Left renal pelvis (tissue), 4 donors: ENCODE measurements at regions not wholly inside any gene's neighbourhood (a gene's known extent, or its start where the extent isn't known, plus 50 kb on each side); places are given as distances from the start of the nearest gene placed in this dataset.
A peak's percentile ranks its signal among the peaks of the same experiment; 100 is the strongest.
"Not testable (repeated sequence)": the region's sequence is repeated elsewhere in the genome, so short reads cannot be mapped to it uniquely, and the experiment has no call there.

Experiments used
- DNase-seq, 4 donors: peaks; one replicate each; pipeline ENCODE4 v3.0.0-alpha.2; 2013; ENCODE audit warnings: low read depth in 4 of 4, low spot score in 3 of 4

GRCh38 chr20:26373066-26373465 is 676.4 kb upstream of the ZNF337 start:
- not testable (repeated sequence) for DNase-seq

DNA sequence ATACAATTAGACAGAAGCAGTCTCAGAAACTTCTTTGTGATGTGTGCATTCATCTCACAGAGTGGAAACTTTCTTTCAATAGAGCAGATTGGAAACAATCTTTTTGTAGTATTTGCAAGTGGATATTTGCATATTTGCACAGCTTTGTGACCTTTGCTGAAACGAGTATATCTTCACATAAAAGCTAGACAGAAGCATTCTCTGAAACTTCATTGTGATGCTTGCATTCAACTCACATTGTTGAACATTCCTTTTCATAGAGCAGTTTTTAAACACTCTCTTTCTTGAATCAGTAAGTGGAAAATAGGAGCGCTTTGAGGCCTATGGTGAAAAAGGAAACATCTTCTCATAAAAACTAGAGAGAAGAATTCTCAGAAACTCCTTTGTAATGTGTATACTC is 657.9 kb upstream of the ZNF337 start:
- DNase-seq, result no peak

DNA sequence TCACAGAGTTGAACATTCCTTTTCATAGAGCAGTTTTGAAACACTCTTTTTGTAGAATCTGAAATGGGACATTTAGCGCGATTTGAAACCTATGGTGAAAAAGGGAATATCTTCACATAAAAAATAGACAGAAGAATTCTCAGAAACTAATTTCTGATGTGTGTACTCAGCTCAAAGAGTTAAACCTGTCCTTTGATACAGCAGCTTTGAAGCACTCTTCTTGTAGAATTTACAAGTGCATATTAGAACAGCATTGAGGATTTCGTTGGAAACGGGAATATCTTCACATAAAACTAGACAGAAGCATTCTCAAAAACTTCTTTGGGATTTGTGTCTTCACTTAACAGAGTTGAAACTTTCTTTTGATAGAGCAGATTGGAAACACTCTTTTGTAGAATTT is 650.7 kb upstream of the ZNF337 start:
- DNase-seq, result no peak

DNA sequence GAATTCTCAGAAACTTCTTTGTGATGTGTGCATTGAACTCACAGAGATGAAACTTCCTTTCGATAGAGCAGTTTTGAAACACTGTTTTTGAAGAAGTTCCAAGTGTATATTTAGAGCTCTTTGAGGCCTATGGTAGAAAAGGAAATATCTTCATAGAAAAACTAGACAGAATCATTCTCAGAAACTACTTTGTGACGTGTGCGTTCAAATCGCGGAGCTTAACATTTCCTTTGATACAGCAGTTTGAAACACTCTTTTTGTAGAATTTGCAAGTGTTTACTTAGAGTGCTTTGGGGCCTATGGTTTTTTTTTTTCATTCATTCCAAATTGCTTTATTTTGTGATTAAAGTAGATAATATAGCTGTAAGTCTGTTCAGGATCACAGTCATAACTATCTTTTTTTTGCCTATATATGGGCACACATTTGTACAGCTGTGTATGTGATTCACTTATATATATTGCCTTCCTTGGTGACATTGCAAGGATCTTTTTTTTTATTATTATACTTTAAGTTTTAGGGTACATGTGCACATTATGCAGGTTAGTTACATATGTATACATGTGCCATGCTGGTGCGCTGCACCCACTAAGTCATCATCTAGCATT is 643.9 kb upstream of the ZNF337 start:
- DNase-seq, result not testable (repeated sequence)

DNA sequence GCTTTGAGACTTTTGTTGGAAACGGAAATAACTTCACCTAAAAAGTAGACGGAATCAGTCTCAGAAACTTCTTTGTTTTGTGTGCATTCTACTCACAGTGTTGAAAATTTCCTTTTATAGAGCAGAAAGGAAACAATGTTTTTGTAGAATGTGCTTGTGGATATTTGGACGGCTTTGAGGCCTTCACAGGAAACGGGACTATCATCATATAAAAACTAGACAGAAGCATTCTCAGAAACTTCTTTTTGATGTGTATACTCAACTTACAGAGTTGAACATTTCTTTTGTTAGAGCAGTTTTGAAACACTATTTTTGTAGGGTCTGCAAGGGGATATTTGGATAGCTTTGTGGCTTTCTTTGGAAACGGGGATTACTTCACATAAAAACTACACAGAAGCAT is 627.5 kb upstream of the ZNF337 start:
- no peak for DNase-seq

DNA sequence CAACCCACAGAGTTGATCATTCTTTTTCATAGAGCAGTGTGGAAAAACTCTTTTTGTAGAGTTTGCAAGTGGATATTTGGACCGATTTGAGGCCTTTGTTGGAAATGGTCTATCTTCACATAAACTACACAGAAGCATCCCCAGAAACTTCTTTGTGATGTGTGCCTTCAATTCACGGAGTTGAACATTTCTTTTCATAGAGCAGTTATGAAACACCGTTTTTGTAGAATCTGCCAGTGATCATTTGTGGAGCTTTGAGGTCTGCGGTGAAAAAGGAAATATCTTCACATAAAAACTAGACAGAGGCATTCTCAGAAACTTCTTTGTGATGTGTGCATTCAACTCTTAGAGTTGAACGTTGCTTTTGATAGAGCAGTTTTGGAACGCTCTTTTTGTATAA is 618.4 kb upstream of the ZNF337 start:
- no peak for DNase-seq

GRCh38 chr20:26309720-26310119 is 613.1 kb upstream of the ZNF337 start:
- not testable (repeated sequence) for DNase-seq

GRCh38 chr20:26308961-26309360 is 612.3 kb upstream of the ZNF337 start:
- no peak for DNase-seq

- no peak for DNase-seq
These were observed 598.4 kb upstream of the ZNF337 start for GRCh38 chr20:26295006-26295405.

GRCh38 chr20:26288379-26289061 is 591.9 kb upstream of the ZNF337 start:
- DNase-seq, result not testable (repeated sequence)

GRCh38 chr20:26279238-26279637 is 582.6 kb upstream of the ZNF337 start:
- DNase-seq, result no peak

GRCh38 chr20:26277339-26277738 is 580.7 kb upstream of the ZNF337 start:
- no peak for DNase-seq

- DNase-seq, result peak in 1 of 4 donors; percentile 9
These were observed 580.0 kb upstream of the ZNF337 start for GRCh38 chr20:26276554-26277210.

DNA sequence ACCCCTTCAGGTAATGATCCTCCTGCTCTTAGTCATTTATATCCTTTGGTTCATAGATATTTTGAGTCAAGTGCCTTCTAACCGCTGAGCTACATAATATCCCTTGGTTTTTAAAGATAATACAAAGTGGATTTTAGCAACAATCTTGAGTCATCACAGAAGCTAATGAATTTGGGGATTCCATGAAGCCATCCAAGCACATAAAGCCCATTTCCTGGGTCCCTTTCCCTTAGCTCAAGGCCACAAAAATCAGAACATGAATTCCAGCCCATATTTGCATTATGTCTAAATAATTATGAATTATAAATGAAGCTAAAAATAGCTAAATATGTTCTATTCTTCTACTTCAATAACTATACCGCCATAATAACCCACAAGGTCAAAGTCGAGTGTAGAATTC is 572.1 kb upstream of the ZNF337 start:
- DNase-seq, result not testable (repeated sequence)

GRCh38 chr20:26260925-26261324 is 564.3 kb upstream of the ZNF337 start:
- DNase-seq, result not testable (repeated sequence)

DNA sequence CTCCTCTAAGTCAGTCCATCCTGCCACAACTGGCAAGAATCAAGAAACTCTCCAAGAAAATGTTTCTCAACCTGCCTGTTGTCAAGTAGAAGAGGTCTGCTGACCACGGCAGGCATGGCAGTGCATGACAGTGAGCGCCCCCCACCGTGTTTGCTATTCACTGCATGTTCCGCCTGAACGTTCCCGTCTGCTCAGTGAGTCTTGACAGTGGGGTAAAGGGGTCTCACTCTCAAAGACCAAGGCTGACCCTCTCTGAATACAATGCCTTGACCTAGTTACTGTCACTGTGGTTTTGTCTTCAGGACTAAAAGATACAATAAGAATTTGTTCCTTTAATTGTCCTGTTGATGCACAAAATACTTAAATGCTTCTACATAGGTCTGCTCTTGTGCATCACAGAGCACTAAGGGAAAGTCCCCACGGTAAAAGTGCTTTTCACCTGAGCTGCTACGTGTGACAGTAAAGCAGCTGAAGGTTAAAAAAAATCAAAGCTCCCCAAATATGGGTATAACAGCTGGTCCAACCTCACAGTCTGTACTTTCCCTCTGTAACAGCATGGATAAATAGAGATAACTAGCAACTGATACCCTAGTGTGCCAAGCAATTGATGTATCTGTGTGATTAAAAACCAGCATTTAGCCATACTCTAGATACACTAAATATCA is 555.8 kb upstream of the ZNF337 start:
- not testable (repeated sequence) for DNase-seq

DNA sequence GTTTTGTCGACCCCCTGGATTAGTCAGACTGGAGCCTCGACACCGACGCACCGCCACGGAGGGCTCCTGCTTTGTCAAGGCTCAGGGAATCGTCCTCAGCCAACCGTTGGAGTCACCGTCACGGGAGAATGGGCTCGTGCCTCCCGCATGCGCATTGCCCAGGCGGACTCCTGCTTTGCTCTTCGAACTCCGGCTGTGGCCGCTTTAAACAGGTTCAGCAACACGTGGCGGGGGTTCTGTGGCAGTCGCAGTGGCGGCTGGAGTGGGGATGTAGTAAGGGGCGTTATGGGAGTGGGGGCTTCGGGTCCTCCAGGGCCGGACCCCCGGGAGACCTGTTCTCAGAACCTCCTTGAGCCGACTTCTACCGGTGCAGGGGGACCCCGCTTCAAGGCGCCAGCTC is 554.7 kb upstream of the ZNF337 start:
- not testable (repeated sequence) for DNase-seq

DNA sequence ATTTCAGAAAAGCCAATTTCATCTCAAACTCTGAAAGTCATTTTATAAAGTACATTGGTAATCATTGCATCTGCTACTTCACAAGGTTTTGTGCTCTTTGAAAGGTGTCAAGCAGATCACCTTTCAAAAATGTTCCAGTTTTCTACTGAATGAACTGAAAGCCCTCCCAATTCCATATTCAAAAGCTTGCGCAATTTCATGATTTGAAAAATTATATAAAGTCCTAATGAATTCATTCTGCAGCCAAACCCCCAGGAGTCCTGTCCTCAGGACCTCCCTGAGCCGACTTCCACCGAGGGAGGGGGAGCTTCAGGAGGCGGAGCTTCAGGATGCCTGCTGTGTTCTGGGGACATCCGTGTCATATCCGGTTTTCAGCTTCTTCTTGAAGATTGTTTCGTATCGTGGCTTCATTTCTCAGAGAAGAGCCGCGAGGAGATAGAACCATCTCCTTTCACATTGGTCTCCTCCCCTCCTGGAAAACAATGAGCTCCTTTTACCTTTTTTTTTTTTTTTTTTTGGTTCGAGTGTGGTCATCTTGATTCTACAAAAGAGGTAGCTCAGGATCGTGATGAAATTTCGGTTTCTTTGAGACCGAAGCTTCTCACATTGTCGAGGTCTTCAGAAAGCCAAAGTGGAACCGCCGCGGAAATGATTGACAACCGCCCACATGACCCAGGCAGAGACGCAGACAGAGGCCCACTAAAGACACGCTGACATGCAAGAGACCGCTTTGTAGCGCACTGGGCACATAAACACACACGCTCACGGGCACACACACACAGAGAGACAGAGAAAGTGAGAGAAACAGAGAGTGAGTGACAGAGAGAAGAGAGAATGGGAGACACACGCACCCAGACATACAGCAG is 553.8 kb upstream of the ZNF337 start:
- DNase-seq, result not testable (repeated sequence)

DNA sequence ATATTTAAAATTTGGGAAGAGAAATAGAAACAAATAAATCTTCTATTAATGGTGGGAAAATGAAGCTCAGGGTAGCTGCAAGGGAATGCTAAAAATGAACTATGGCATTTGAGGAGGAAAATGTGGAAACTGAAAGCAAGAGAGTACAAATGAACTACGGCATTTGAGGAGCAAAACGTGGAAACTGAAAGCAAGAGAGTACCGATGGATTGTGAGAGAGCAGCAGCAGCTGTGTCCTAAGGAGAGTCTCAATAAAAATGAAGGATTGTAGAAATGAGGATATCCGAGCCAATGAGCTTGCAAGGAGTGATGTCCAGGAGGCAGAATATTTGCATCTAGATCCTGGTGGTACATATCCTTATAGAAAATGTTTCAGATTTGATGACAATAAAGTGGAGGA is 547.1 kb upstream of the ZNF337 start:
- no peak for DNase-seq

DNA sequence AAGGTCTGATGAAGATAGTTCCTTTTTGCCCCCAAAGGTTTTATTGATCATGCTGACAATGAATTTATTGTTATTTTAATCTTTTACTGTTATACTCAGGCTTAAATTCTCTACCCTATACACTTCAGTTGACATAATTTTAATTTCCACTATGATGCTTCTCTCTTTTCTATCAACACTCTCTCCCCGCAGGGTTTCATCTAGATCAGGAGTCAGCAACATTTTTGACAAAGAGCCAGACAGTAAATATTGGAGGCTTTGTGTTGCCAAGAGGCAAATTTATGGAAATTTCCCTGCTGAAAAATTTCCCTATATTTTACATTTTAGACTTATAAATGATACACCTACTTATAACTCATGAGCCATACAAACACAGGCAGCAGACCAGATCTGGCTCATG is 524.0 kb upstream of the ZNF337 start:
- not testable (repeated sequence) for DNase-seq
